ENCODE measurements at regions not wholly inside any gene's neighbourhood (a gene's known extent, or its start where the extent isn't known, plus 50 kb on each side); places are given as distances from the start of the nearest gene placed in this dataset.

DNA sequence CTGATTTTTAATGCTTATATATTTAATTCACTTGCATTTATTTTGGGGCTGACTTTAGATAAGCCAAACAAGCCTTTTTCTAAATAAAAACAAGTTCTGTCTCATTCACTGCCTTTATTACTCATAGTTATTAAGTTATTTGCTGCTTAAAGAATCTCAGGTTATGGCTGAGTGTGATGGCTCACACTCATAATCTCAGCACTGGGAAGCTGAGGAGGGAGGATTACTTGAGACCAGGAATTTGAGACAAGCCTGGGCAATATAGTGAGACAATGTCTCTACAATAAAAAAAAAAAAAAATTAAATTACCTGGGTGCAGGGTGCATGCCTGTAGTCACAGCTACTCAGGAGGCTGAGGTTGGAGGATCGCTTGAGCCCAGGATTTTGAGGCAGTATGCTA, 85.0 kb upstream of the MAN2A1 start:
- TF ChIP-seq, protein P1, sequence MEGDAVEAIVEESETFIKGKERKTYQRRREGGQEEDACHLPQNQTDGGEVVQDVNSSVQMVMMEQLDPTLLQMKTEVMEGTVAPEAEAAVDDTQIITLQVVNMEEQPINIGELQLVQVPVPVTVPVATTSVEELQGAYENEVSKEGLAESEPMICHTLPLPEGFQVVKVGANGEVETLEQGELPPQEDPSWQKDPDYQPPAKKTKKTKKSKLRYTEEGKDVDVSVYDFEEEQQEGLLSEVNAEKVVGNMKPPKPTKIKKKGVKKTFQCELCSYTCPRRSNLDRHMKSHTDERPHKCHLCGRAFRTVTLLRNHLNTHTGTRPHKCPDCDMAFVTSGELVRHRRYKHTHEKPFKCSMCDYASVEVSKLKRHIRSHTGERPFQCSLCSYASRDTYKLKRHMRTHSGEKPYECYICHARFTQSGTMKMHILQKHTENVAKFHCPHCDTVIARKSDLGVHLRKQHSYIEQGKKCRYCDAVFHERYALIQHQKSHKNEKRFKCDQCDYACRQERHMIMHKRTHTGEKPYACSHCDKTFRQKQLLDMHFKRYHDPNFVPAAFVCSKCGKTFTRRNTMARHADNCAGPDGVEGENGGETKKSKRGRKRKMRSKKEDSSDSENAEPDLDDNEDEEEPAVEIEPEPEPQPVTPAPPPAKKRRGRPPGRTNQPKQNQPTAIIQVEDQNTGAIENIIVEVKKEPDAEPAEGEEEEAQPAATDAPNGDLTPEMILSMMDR (IDR thresholded peaks at IDR 0.05; ENCODE audit: low read length): no peak
- TF ChIP-seq EZH2 (optimal IDR thresholded peaks at IDR 0.05; ENCODE audit: low read depth, low read length) (no peak), EZH2phosphoT487 (IDR thresholded peaks at IDR 0.05; ENCODE audit: low read length) (no peak)
